D721Med (cell line): ENCODE measurements at regions not wholly inside any gene's neighbourhood (a gene's known extent, or its start where the extent isn't known, plus 50 kb on each side); places are given as distances from the start of the nearest gene placed in this dataset.

Source experiments
- DNase-seq: peaks from one replicate; pipeline ENCODE4 v3.0.0; 2011; ENCODE audit warnings: low spot score; ENCODE audit not compliant: insufficient read length
- FAIRE-seq: peaks from 2 replicates; lab custom pipeline; 2011; peaks lifted over from hg19 to GRCh38; lab: Jason Lieb, UNC
- CTCF ChIP-seq: IDR thresholded peaks from 2 replicates; pipeline ENCODE4 v1.5.1; 2012; ENCODE audit warnings: mild to moderate bottlenecking, control low read depth; ENCODE audit not compliant: insufficient read depth; ENCODE audit errors: missing control alignments

- TF ChIP-seq CTCF, result no peak
- no peak for DNase-seq
- FAIRE-seq, result peak; percentile 35
Measured at GRCh38 chr5:18752317-18752716, 1118.1 kb downstream of the TAF11L14 start.

GRCh38 chr5:18754201-18754600 is 1119.9 kb downstream of the TAF11L14 start:
- DNase-seq (no peak), FAIRE-seq (no peak)
- TF ChIP-seq CTCF, result no peak

GRCh38 chr5:18761801-18762200 is 1127.5 kb downstream of the TAF11L14 start:
- FAIRE-seq (no peak), DNase-seq (no peak)
- TF ChIP-seq CTCF, result no peak

GRCh38 chr5:18764161-18764560 is 1129.9 kb downstream of the TAF11L14 start:
- DNase-seq, result no peak
- no peak for TF ChIP-seq CTCF
- FAIRE-seq, result no peak

- no peak for TF ChIP-seq CTCF
- FAIRE-seq (no peak), DNase-seq (no peak)
Measured at GRCh38 chr5:18765304-18765703, 1131.0 kb downstream of the TAF11L14 start.

- no peak for DNase-seq
- TF ChIP-seq CTCF, result no peak
- FAIRE-seq, result no peak
Measured at GRCh38 chr5:18771097-18771610, 1136.9 kb downstream of the TAF11L14 start.

GRCh38 chr5:18772475-18772874 is 1138.2 kb downstream of the TAF11L14 start:
- TF ChIP-seq CTCF, result peak; percentile 2
- no peak for DNase-seq
- peak; percentile 38 for FAIRE-seq
